HG02678 (cell line): ENCODE measurements at regions not wholly inside any gene's neighbourhood (a gene's known extent, or its start where the extent isn't known, plus 50 kb on each side); places are given as distances from the start of the nearest gene placed in this dataset.
"Not testable (repeated sequence)": the region's sequence is repeated elsewhere in the genome, so short reads cannot be mapped to it uniquely, and the experiment has no call there.

Experiments
- ATAC-seq: cut with Tn5 transposase; IDR thresholded peaks from one replicate; pipeline ENCODE4 v1.9.1; 2021; ENCODE audit warnings: mild to moderate bottlenecking, moderate library complexity; ENCODE audit not compliant: unreplicated experiment

GRCh38 chr2:163974766-163975165 is 239.0 kb upstream of the FIGN start:
- ATAC-seq = no peak

- ATAC-seq = no peak
Measured at GRCh38 chr2:163970058-163970813, 234.4 kb upstream of the FIGN start.

GRCh38 chr2:163964278-163964677 is 228.5 kb upstream of the FIGN start:
- not testable (repeated sequence) for ATAC-seq

- ATAC-seq = no peak
Measured at GRCh38 chr2:163953390-163953907, 217.6 kb upstream of the FIGN start.

- no peak for ATAC-seq
Measured at GRCh38 chr2:163951312-163951711, 215.5 kb upstream of the FIGN start.

GRCh38 chr2:163949693-163950092 is 213.9 kb upstream of the FIGN start:
- ATAC-seq = no peak

- ATAC-seq = no peak
Measured at GRCh38 chr2:163944347-163944737, 208.5 kb upstream of the FIGN start.

GRCh38 chr2:163943403-163944346 is 207.9 kb upstream of the FIGN start:
- ATAC-seq = no peak

- no peak for ATAC-seq
Measured at GRCh38 chr2:163934131-163934530, 198.3 kb upstream of the FIGN start.

- no peak for ATAC-seq
Measured at GRCh38 chr2:163919717-163920116, 183.9 kb upstream of the FIGN start.

- ATAC-seq = not testable (repeated sequence)
Measured at GRCh38 chr2:163914486-163914885, 178.7 kb upstream of the FIGN start.

GRCh38 chr2:163913532-163913944 is 177.7 kb upstream of the FIGN start:
- not testable (repeated sequence) for ATAC-seq

- ATAC-seq = no peak
Measured at GRCh38 chr2:163909411-163910080, 173.7 kb upstream of the FIGN start.

GRCh38 chr2:163906410-163906809 is 170.6 kb upstream of the FIGN start:
- ATAC-seq = no peak

GRCh38 chr2:163897799-163898198 is 162.0 kb upstream of the FIGN start:
- no peak for ATAC-seq

- ATAC-seq = not testable (repeated sequence)
Measured at GRCh38 chr2:163893444-163893843, 157.6 kb upstream of the FIGN start.

GRCh38 chr2:163888591-163888990 is 152.8 kb upstream of the FIGN start:
- ATAC-seq = no peak

- no peak for ATAC-seq
Measured at GRCh38 chr2:163887182-163887581, 151.4 kb upstream of the FIGN start.

GRCh38 chr2:163884416-163884815 is 148.6 kb upstream of the FIGN start:
- ATAC-seq = no peak

- ATAC-seq = no peak
Measured at GRCh38 chr2:163878718-163879117, 142.9 kb upstream of the FIGN start.

GRCh38 chr2:163877316-163877715 is 141.5 kb upstream of the FIGN start:
- ATAC-seq = no peak
